ENCODE measurements at regions not wholly inside any gene's neighbourhood (a gene's known extent, or its start where the extent isn't known, plus 50 kb on each side); places are given as distances from the start of the nearest gene placed in this dataset.
"Not testable (repeated sequence)": the region's sequence is repeated elsewhere in the genome, so short reads cannot be mapped to it uniquely, and the experiment has no call there.

GRCh38 chr15:70523192-70523591, 240.2 kb downstream of the UACA start:
- DNase-seq: peak; percentile 11

GRCh38 chr15:70522323-70522966, 240.9 kb downstream of the UACA start:
- peak; percentile 15 for DNase-seq

- DNase-seq: no peak
Measured at GRCh38 chr15:70521576-70522322, 241.6 kb downstream of the UACA start.

- DNase-seq: no peak
Measured at GRCh38 chr15:70519616-70520015, 243.7 kb downstream of the UACA start.

GRCh38 chr15:70519004-70519365, 244.4 kb downstream of the UACA start:
- no peak for DNase-seq

GRCh38 chr15:70518201-70519003, 245.0 kb downstream of the UACA start:
- DNase-seq: no peak

GRCh38 chr15:70517194-70517590, 246.2 kb downstream of the UACA start:
- DNase-seq: no peak

- no peak for DNase-seq
Measured at GRCh38 chr15:70516408-70517193, 246.8 kb downstream of the UACA start.

- no peak for DNase-seq
Measured at GRCh38 chr15:70514251-70514650, 249.1 kb downstream of the UACA start.

GRCh38 chr15:70513819-70514218, 249.5 kb downstream of the UACA start:
- DNase-seq: no peak

GRCh38 chr15:70512772-70513362, 250.5 kb downstream of the UACA start:
- no peak for DNase-seq

GRCh38 chr15:70511972-70512587, 251.3 kb downstream of the UACA start:
- DNase-seq: not testable (repeated sequence)

GRCh38 chr15:70510433-70510832, 252.9 kb downstream of the UACA start:
- DNase-seq: no peak

GRCh38 chr15:70509731-70510143, 253.6 kb downstream of the UACA start:
- DNase-seq: no peak

GRCh38 chr15:70509282-70509662, 254.1 kb downstream of the UACA start:
- no peak for DNase-seq

- DNase-seq: no peak
Measured at GRCh38 chr15:70508561-70509281, 254.6 kb downstream of the UACA start.

GRCh38 chr15:70507772-70508371, 255.5 kb downstream of the UACA start:
- DNase-seq: no peak

- no peak for DNase-seq
Measured at GRCh38 chr15:70505936-70506912, 257.1 kb downstream of the UACA start.

GRCh38 chr15:70505411-70505919, 257.9 kb downstream of the UACA start:
- DNase-seq: no peak

Measured in right forelimb (tissue), 1 donor.